H9 (cell line): ENCODE measurements at regions not wholly inside any gene's neighbourhood (a gene's known extent, or its start where the extent isn't known, plus 50 kb on each side); places are given as distances from the start of the nearest gene placed in this dataset.

Source experiments
- DNase-seq: peaks from one replicate; pipeline ENCODE4 v3.0.0-alpha.2; 2017
- H2AFZ ChIP-seq: one replicate; pipeline ENCODE4 v1.6.1; 2013; ENCODE audit warnings: mild to moderate bottlenecking, low read length, control low read depth, moderate library complexity
- H2AK5ac ChIP-seq: 2 replicates; pipeline ENCODE4 v1.6.1; 2013; ENCODE audit warnings: low read length, control low read depth, mixed read lengths; ENCODE audit not compliant: insufficient read length
- H2BK120ac ChIP-seq: one replicate; pipeline ENCODE4 v1.6.1; 2013; ENCODE audit warnings: low read depth, mild to moderate bottlenecking, low read length, control low read depth, inconsistent platforms; ENCODE audit not compliant: poor library complexity, severe bottlenecking
- H2BK12ac ChIP-seq: 2 replicates; pipeline ENCODE4 v1.6.1; 2013; ENCODE audit warnings: low read length, control low read depth, mixed read lengths, low read depth; ENCODE audit not compliant: insufficient read length
- H2BK15ac ChIP-seq: 2 replicates; pipeline ENCODE4 v1.6.1; 2013; ENCODE audit warnings: low read depth, low read length, control low read depth
- H2BK20ac ChIP-seq: one replicate; pipeline ENCODE4 v1.6.1; 2013; ENCODE audit warnings: low read depth, mild to moderate bottlenecking, low read length, control low read depth, inconsistent platforms; ENCODE audit not compliant: poor library complexity, severe bottlenecking
- H2BK5ac ChIP-seq: 2 replicates; pipeline ENCODE4 v1.6.1; 2013; ENCODE audit warnings: low read length, control low read depth, mixed read lengths; ENCODE audit not compliant: insufficient read length
- H3K14ac ChIP-seq: 2 replicates; pipeline ENCODE4 v1.6.1; 2013; ENCODE audit warnings: low read length, control low read depth; ENCODE audit not compliant: insufficient read depth
- H3K18ac ChIP-seq: 2 replicates; pipeline ENCODE4 v1.6.1; 2013; ENCODE audit warnings: low read depth, mild to moderate bottlenecking, mixed read lengths, low read length, control low read depth; ENCODE audit not compliant: insufficient read length
- H3K23ac ChIP-seq: 2 replicates; pipeline ENCODE4 v1.6.1; 2013; ENCODE audit warnings: low read length, control low read depth, mixed read lengths, low read depth; ENCODE audit not compliant: insufficient read length
- H3K23me2 ChIP-seq: 2 replicates; pipeline ENCODE4 v1.6.1; 2013; ENCODE audit warnings: low read depth, mild to moderate bottlenecking, mixed read lengths, low read length, control low read depth; ENCODE audit not compliant: insufficient read length, poor library complexity, severe bottlenecking
- H3K27ac ChIP-seq: 2 replicates; pipeline ENCODE4 v1.5.1; 2013; ENCODE audit warnings: low read length, control low read depth, mixed read lengths, low read depth; ENCODE audit not compliant: insufficient read length
- H3K27me3 ChIP-seq: 2 replicates; pipeline ENCODE4 v1.6.1; 2013; ENCODE audit warnings: low read length, control low read depth, inconsistent platforms; ENCODE audit not compliant: insufficient read depth
- H3K4ac ChIP-seq: 2 replicates; pipeline ENCODE4 v1.6.1; 2013; ENCODE audit warnings: low read depth, mild to moderate bottlenecking, control low read depth, inconsistent platforms, low read length, moderate library complexity
- H3K4me1 ChIP-seq: 2 replicates; pipeline ENCODE4 v1.6.1; 2013; ENCODE audit warnings: low read length, control low read depth, inconsistent platforms; ENCODE audit not compliant: insufficient read depth
- H3K4me2 ChIP-seq: 2 replicates; pipeline ENCODE4 v1.6.1; 2013; ENCODE audit warnings: low read length, control low read depth, mixed read lengths; ENCODE audit not compliant: insufficient read length, insufficient read depth
- H3K56ac ChIP-seq: 2 replicates; pipeline ENCODE4 v1.6.1; 2013; ENCODE audit warnings: low read depth, mild to moderate bottlenecking, mixed read lengths, low read length, control low read depth; ENCODE audit not compliant: insufficient read length
- H3K79me1 ChIP-seq: 2 replicates; pipeline ENCODE4 v1.6.1; 2013; ENCODE audit warnings: low read depth, mild to moderate bottlenecking, moderate library complexity, low read length, control low read depth, inconsistent platforms; ENCODE audit not compliant: insufficient read depth, poor library complexity, severe bottlenecking
- H3K79me2 ChIP-seq: 2 replicates; pipeline ENCODE4 v1.6.1; 2013; ENCODE audit warnings: low read length, control low read depth, inconsistent platforms; ENCODE audit not compliant: insufficient read depth
- H3K9ac ChIP-seq: 2 replicates; pipeline ENCODE4 v1.6.1; 2013; ENCODE audit warnings: low read length, control low read depth, mixed read lengths; ENCODE audit not compliant: insufficient read length; ENCODE audit errors: extremely low read depth
- H3K9me3 ChIP-seq: one replicate; pipeline ENCODE4 v1.6.1; 2013; ENCODE audit warnings: low read depth, low read length, inconsistent platforms; ENCODE audit not compliant: control insufficient read depth
- H3T11ph ChIP-seq: one replicate; pipeline ENCODE4 v1.6.1; 2013; ENCODE audit warnings: mild to moderate bottlenecking, low read length, control low read depth, inconsistent platforms
- H4K20me1 ChIP-seq: one replicate; pipeline ENCODE4 v1.6.1; 2013; ENCODE audit not compliant: control insufficient read depth, insufficient read length, insufficient read depth
- H4K5ac ChIP-seq: 2 replicates; pipeline ENCODE4 v1.6.1; 2013; ENCODE audit warnings: low read depth, mild to moderate bottlenecking, mixed read lengths, low read length, control low read depth; ENCODE audit not compliant: insufficient read length
- H4K8ac ChIP-seq: replicated peaks from 2 replicates; pipeline ENCODE4 v1.6.1; 2013; ENCODE audit warnings: low read length, control low read depth, mixed read lengths, low read depth; ENCODE audit not compliant: insufficient read length
- H4K91ac ChIP-seq: 2 replicates; pipeline ENCODE4 v1.6.1; 2013; ENCODE audit warnings: low read depth, mild to moderate bottlenecking, moderate library complexity, mixed read lengths, low read length, control low read depth; ENCODE audit not compliant: insufficient read length
- H3K27ac Mint-ChIP-seq, 3 experiments: 2 replicates in 2 of 3; 3 replicates in 1 of 3; pipeline ENCODE4 v1.8.0; 2020 to 2021; ENCODE audit warnings: mixed read lengths in 3 of 3, mild to moderate bottlenecking in 1 of 3, moderate library complexity in 1 of 3
- H3K27me3 Mint-ChIP-seq: 2 replicates; pipeline ENCODE4 v1.8.0; 2021; ENCODE audit warnings: low read depth, mild to moderate bottlenecking, moderate library complexity, mixed read lengths
- H3K36me3 Mint-ChIP-seq, 3 experiments: 2 replicates in 2 of 3; 3 replicates in 1 of 3; pipeline ENCODE4 v1.8.0; 2020 to 2021; ENCODE audit warnings: low read depth in 3 of 3, mixed read lengths in 3 of 3; ENCODE audit not compliant: insufficient read depth in 1 of 3
- H3K4me1 Mint-ChIP-seq, 2 experiments: 2 replicates each; pipeline ENCODE4 v1.8.0; 2020; ENCODE audit warnings: mixed read lengths in 2 of 2
- H3K4me3 Mint-ChIP-seq, 2 experiments: 2 replicates in 1 of 2; 3 replicates in 1 of 2; pipeline ENCODE4 v1.8.0; 2020 to 2021; ENCODE audit warnings: mild to moderate bottlenecking in 2 of 2, mixed read lengths in 2 of 2, moderate library complexity in 1 of 2
- H3K9me3 Mint-ChIP-seq, 2 experiments: 2 replicates in 1 of 2; 3 replicates in 1 of 2; pipeline ENCODE4 v1.8.0; 2020; ENCODE audit warnings: mild to moderate bottlenecking in 2 of 2, mixed read lengths in 2 of 2, moderate library complexity in 1 of 2
- CTCF ChIP-seq: fragments of 200-600 bp; sonication (generic); conservative IDR thresholded peaks from 3 replicates; pipeline ENCODE4 v1.8.0; 2021; ENCODE audit warnings: antibody characterized with exemption, mild to moderate bottlenecking
- WGBS: extraction: QIAGEN DNeasy Blood & Tissue Kit; methylation state at CpG from one replicate; pipeline ENCODE4 v1.1.7; 2013; ENCODE audit warnings: missing lambda C conversion rate, low lambda C conversion rate, mixed read lengths; ENCODE audit not compliant: insufficient read length; ENCODE audit errors: extremely low coverage; 5-methylcytosine and 5-hydroxymethylcytosine counted together

GRCh38 chr11:104323841-104324240, 159.9 kb upstream of the PDGFD start:
- Histone ChIP-seq H2BK15ac (no peak overlapping the region), H3K4me2 (no peak overlapping the region), H4K20me1 (no peaks in the 10 kb centered on the region), H2BK5ac (no peak overlapping the region), H3K14ac (no peak overlapping the region), H2BK120ac (no peak overlapping the region), H3K4me1 (no peaks in the 10 kb centered on the region; the same call in 1 of the 2 replicates), H3K9me3 (no peaks in the 10 kb centered on the region), H3K79me2 (no peaks in the 10 kb centered on the region), H2BK20ac (no peak overlapping the region), H3K23ac (no peak overlapping the region), H2AK5ac (no peak overlapping the region), H2BK12ac (no peak overlapping the region), H3K18ac (no peak overlapping the region), H3K4ac (no peak overlapping the region), H4K91ac (no peak overlapping the region), H3K23me2 (no peaks in the 10 kb centered on the region), H3T11ph (no peak overlapping the region), H3K56ac (no peak overlapping the region), H3K79me1 (no peaks in the 10 kb centered on the region), H2AFZ (no peak overlapping the region), H3K27me3 (no peaks in the 10 kb centered on the region), H3K9ac (no peak overlapping the region), H4K5ac (no peak overlapping the region), H4K8ac (no peak overlapping the region), H3K27ac (no peak overlapping the region)
- Mint-ChIP-seq H3K27me3 (no peaks in the 10 kb centered on the region), H3K36me3 (no peaks in the 10 kb centered on the region), H3K4me3 (no peak overlapping the region), H3K27ac (no peak overlapping the region), H3K9me3 (no peaks in the 10 kb centered on the region; a peak in 1 of 5 replicates), H3K4me1 (no peaks in the 10 kb centered on the region)
- no peak for DNase-seq
- TF ChIP-seq CTCF: no peak
- WGBS: no CpG with 5 or more reads among the region's 2 CpGs
